Raji (cell line): ENCODE measurements at regions not wholly inside any gene's neighbourhood (a gene's known extent, or its start where the extent isn't known, plus 50 kb on each side); places are given as distances from the start of the nearest gene placed in this dataset.

Source experiments
- POLR2A ChIP-seq: IDR thresholded peaks from 2 replicates; pipeline ENCODE4 v1.6.1; 2011; ENCODE audit warnings: low read depth, low read length, control low read depth; ENCODE audit not compliant: insufficient read depth

- no peak for TF ChIP-seq POLR2A
These were observed 139.6 kb upstream of the TRIB2 start for GRCh38 chr2:12577091-12577490.

GRCh38 chr2:12577567-12578253 lies 139.0 kb upstream of the TRIB2 start:
- TF ChIP-seq POLR2A = no peak

GRCh38 chr2:12579018-12579417 lies 137.7 kb upstream of the TRIB2 start:
- no peak for TF ChIP-seq POLR2A

GRCh38 chr2:12584338-12584737 lies 132.4 kb upstream of the TRIB2 start:
- no peak for TF ChIP-seq POLR2A

- no peak for TF ChIP-seq POLR2A
These were observed 131.0 kb upstream of the TRIB2 start for GRCh38 chr2:12585784-12586183.

- TF ChIP-seq POLR2A = no peak
These were observed 129.5 kb upstream of the TRIB2 start for GRCh38 chr2:12587228-12587627.

GRCh38 chr2:12587729-12588522 lies 128.8 kb upstream of the TRIB2 start:
- no peak for TF ChIP-seq POLR2A

- TF ChIP-seq POLR2A = no peak
These were observed 127.8 kb upstream of the TRIB2 start for GRCh38 chr2:12588986-12589385.

GRCh38 chr2:12589802-12590320 lies 126.9 kb upstream of the TRIB2 start:
- TF ChIP-seq POLR2A = no peak

GRCh38 chr2:12592296-12592695 lies 124.4 kb upstream of the TRIB2 start:
- TF ChIP-seq POLR2A = no peak

GRCh38 chr2:12594590-12594989 lies 122.1 kb upstream of the TRIB2 start:
- TF ChIP-seq POLR2A = no peak

- TF ChIP-seq POLR2A = no peak
These were observed 120.0 kb upstream of the TRIB2 start for GRCh38 chr2:12596771-12597170.

GRCh38 chr2:12597610-12598009 lies 119.1 kb upstream of the TRIB2 start:
- TF ChIP-seq POLR2A = no peak

GRCh38 chr2:12602661-12603060 lies 114.1 kb upstream of the TRIB2 start:
- TF ChIP-seq POLR2A = no peak

GRCh38 chr2:12603781-12604295 lies 112.9 kb upstream of the TRIB2 start:
- no peak for TF ChIP-seq POLR2A

- no peak for TF ChIP-seq POLR2A
These were observed 112.4 kb upstream of the TRIB2 start for GRCh38 chr2:12604341-12604740.
